ENCODE measurements at regions not wholly inside any gene's neighbourhood (a gene's known extent, or its start where the extent isn't known, plus 50 kb on each side); places are given as distances from the start of the nearest gene placed in this dataset.

DNA sequence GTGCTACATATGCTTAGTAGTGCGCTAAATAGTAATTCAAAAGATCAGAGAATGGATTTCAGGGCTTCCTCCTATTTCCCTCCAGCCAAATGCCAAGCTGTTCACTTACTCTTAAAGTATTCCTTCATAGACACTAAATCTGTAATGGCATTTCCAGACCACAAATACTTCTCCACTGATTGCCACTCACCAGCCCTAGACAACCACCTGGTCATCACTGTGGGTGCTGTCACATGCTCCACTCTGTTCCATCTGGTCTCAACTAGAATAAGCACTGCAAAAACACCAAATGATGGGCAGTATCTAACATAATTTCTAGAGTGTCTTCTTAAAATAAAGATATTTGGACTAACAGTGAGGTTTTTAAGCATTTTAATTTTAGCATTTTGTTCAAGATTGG, 341.3 kb downstream of the AASDHPPT start:
- TF ChIP-seq YY1 (tag by site-specific recombination; IDR thresholded peaks at IDR 0.05) (no peak), ZNF776 (tag by site-specific recombination; IDR thresholded peaks at IDR 0.05; ENCODE audit: borderline replicate concordance) (no peak), YY2 (tag by site-specific recombination; IDR thresholded peaks at IDR 0.05) (no peak), ZFP69B (tag by site-specific recombination; IDR thresholded peaks at IDR 0.05) (no peak), ZNF510 (tag by site-specific recombination; IDR thresholded peaks at IDR 0.05; ENCODE audit: insufficient replicate concordance) (no peak), ZBTB1 (tag by site-specific recombination; IDR thresholded peaks at IDR 0.05) (no peak), SP7 (tag by site-specific recombination; IDR thresholded peaks at IDR 0.05) (no peak), ZNF214 (tag by site-specific recombination; IDR thresholded peaks at IDR 0.05; ENCODE audit: borderline replicate concordance) (no peak), ZNF558 (tag by site-specific recombination; IDR thresholded peaks at IDR 0.05) (no peak), ZNF670 (tag by site-specific recombination; IDR thresholded peaks at IDR 0.05; ENCODE audit: low read depth) (no peak), ZNF626 (tag by site-specific recombination; IDR thresholded peaks at IDR 0.05) (no peak), ZNF239 (tag by site-specific recombination; IDR thresholded peaks at IDR 0.05) (no peak)
- TF ChIP-seq, protein P1, sequence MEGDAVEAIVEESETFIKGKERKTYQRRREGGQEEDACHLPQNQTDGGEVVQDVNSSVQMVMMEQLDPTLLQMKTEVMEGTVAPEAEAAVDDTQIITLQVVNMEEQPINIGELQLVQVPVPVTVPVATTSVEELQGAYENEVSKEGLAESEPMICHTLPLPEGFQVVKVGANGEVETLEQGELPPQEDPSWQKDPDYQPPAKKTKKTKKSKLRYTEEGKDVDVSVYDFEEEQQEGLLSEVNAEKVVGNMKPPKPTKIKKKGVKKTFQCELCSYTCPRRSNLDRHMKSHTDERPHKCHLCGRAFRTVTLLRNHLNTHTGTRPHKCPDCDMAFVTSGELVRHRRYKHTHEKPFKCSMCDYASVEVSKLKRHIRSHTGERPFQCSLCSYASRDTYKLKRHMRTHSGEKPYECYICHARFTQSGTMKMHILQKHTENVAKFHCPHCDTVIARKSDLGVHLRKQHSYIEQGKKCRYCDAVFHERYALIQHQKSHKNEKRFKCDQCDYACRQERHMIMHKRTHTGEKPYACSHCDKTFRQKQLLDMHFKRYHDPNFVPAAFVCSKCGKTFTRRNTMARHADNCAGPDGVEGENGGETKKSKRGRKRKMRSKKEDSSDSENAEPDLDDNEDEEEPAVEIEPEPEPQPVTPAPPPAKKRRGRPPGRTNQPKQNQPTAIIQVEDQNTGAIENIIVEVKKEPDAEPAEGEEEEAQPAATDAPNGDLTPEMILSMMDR (tag by site-specific recombination; IDR thresholded peaks at IDR 0.05): no peak
- TF ChIP-seq, protein P2, sequence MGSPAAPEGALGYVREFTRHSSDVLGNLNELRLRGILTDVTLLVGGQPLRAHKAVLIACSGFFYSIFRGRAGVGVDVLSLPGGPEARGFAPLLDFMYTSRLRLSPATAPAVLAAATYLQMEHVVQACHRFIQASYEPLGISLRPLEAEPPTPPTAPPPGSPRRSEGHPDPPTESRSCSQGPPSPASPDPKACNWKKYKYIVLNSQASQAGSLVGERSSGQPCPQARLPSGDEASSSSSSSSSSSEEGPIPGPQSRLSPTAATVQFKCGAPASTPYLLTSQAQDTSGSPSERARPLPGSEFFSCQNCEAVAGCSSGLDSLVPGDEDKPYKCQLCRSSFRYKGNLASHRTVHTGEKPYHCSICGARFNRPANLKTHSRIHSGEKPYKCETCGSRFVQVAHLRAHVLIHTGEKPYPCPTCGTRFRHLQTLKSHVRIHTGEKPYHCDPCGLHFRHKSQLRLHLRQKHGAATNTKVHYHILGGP (tag by site-specific recombination; IDR thresholded peaks at IDR 0.05): no peak
- TF ChIP-seq, protein P3, sequence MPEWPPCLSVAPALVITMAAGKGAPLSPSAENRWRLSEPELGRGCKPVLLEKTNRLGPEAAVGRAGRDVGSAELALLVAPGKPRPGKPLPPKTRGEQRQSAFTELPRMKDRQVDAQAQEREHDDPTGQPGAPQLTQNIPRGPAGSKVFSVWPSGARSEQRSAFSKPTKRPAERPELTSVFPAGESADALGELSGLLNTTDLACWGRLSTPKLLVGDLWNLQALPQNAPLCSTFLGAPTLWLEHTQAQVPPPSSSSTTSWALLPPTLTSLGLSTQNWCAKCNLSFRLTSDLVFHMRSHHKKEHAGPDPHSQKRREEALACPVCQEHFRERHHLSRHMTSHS (tag by site-specific recombination; IDR thresholded peaks at IDR 0.05): no peak
- TF ChIP-seq, protein P4, sequence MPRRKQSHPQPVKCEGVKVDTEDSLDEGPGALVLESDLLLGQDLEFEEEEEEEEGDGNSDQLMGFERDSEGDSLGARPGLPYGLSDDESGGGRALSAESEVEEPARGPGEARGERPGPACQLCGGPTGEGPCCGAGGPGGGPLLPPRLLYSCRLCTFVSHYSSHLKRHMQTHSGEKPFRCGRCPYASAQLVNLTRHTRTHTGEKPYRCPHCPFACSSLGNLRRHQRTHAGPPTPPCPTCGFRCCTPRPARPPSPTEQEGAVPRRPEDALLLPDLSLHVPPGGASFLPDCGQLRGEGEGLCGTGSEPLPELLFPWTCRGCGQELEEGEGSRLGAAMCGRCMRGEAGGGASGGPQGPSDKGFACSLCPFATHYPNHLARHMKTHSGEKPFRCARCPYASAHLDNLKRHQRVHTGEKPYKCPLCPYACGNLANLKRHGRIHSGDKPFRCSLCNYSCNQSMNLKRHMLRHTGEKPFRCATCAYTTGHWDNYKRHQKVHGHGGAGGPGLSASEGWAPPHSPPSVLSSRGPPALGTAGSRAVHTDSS (tag by site-specific recombination; IDR thresholded peaks at IDR 0.05): no peak
- TF ChIP-seq, protein P5, sequence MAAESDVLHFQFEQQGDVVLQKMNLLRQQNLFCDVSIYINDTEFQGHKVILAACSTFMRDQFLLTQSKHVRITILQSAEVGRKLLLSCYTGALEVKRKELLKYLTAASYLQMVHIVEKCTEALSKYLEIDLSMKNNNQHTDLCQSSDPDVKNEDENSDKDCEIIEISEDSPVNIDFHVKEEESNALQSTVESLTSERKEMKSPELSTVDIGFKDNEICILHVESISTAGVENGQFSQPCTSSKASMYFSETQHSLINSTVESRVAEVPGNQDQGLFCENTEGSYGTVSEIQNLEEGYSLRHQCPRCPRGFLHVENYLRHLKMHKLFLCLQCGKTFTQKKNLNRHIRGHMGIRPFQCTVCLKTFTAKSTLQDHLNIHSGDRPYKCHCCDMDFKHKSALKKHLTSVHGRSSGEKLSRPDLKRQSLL (tag by site-specific recombination; IDR thresholded peaks at IDR 0.05): no peak
- TF ChIP-seq, protein P6, sequence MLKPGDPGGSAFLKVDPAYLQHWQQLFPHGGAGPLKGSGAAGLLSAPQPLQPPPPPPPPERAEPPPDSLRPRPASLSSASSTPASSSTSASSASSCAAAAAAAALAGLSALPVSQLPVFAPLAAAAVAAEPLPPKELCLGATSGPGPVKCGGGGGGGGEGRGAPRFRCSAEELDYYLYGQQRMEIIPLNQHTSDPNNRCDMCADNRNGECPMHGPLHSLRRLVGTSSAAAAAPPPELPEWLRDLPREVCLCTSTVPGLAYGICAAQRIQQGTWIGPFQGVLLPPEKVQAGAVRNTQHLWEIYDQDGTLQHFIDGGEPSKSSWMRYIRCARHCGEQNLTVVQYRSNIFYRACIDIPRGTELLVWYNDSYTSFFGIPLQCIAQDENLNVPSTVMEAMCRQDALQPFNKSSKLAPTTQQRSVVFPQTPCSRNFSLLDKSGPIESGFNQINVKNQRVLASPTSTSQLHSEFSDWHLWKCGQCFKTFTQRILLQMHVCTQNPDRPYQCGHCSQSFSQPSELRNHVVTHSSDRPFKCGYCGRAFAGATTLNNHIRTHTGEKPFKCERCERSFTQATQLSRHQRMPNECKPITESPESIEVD (tag by site-specific recombination; IDR thresholded peaks at IDR 0.05): no peak
- TF ChIP-seq, protein P7, sequence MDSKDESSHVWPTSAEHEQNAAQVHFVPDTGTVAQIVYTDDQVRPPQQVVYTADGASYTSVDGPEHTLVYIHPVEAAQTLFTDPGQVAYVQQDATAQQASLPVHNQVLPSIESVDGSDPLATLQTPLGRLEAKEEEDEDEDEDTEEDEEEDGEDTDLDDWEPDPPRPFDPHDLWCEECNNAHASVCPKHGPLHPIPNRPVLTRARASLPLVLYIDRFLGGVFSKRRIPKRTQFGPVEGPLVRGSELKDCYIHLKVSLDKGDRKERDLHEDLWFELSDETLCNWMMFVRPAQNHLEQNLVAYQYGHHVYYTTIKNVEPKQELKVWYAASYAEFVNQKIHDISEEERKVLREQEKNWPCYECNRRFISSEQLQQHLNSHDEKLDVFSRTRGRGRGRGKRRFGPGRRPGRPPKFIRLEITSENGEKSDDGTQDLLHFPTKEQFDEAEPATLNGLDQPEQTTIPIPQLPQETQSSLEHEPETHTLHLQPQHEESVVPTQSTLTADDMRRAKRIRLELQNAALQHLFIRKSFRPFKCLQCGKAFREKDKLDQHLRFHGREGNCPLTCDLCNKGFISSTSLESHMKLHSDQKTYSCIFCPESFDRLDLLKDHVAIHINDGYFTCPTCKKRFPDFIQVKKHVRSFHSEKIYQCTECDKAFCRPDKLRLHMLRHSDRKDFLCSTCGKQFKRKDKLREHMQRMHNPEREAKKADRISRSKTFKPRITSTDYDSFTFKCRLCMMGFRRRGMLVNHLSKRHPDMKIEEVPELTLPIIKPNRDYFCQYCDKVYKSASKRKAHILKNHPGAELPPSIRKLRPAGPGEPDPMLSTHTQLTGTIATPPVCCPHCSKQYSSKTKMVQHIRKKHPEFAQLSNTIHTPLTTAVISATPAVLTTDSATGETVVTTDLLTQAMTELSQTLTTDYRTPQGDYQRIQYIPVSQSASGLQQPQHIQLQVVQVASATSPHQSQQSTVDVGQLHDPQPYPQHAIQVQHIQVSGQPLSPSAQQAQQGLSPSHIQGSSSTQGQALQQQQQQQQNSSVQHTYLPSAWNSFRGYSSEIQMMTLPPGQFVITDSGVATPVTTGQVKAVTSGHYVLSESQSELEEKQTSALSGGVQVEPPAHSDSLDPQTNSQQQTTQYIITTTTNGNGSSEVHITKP (tag by site-specific recombination; IDR thresholded peaks at IDR 0.05): no peak
- TF ChIP-seq, protein P8, sequence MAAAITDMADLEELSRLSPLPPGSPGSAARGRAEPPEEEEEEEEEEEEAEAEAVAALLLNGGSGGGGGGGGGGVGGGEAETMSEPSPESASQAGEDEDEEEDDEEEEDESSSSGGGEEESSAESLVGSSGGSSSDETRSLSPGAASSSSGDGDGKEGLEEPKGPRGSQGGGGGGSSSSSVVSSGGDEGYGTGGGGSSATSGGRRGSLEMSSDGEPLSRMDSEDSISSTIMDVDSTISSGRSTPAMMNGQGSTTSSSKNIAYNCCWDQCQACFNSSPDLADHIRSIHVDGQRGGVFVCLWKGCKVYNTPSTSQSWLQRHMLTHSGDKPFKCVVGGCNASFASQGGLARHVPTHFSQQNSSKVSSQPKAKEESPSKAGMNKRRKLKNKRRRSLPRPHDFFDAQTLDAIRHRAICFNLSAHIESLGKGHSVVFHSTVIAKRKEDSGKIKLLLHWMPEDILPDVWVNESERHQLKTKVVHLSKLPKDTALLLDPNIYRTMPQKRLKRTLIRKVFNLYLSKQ (tag by site-specific recombination; IDR thresholded peaks at IDR 0.05; ENCODE audit: borderline replicate concordance): no peak
- ChIA-PET POLR2A (no interaction called here), CTCF (no interaction called here)
- Histone ChIP-seq H3K36me3 (ENCODE audit: control insufficient read depth in 2 of 2, insufficient read depth in 1 of 2, low read length in 2 of 2) (no peaks in the 10 kb centered on the region), H3K9me3 (ENCODE audit: control insufficient read depth, insufficient read depth, low read depth, low read length) (no peaks in the 10 kb centered on the region), H3K4me3 (ENCODE audit: low read depth, low read length) (no peak overlapping the region), H3K27ac (ENCODE audit: extremely low read depth, low read depth, low read length) (no peak overlapping the region), H3K4me1 (ENCODE audit: control insufficient read depth, insufficient read depth, low read length) (no peaks in the 10 kb centered on the region)

All from HEK293 (cell line).